Gastrocnemius medialis (tissue), 4 donors: ENCODE measurements at regions not wholly inside any gene's neighbourhood (a gene's known extent, or its start where the extent isn't known, plus 50 kb on each side); places are given as distances from the start of the nearest gene placed in this dataset.

Source experiments
- ATAC-seq, 2 donors: fragments of 150-250 bp; one replicate each; pipeline ENCODE4 v1.9.1; 2016
- DNase-seq, 2 donors: peaks; one replicate each; pipeline ENCODE4 v3.0.0-alpha.2; 2019
- H3K27ac ChIP-seq, 4 donors: fragments of 200-600 bp; sonication (generic); 1 replicate in 1 of 4; 2 replicates in 3 of 4; pipeline ENCODE4 v1.5.1; 2016 to 2018; ENCODE audit warnings: mild to moderate bottlenecking in 2 of 4, moderate library complexity in 1 of 4
- H3K27me3 ChIP-seq, 3 donors: fragments of 200-600 bp; sonication (generic) in 2 of 3; 1 replicate in 1 of 3; 2 replicates in 2 of 3; pipeline versions ENCODE4 v1.5.1 to v1.6.0; 2016 to 2019; ENCODE audit warnings: mild to moderate bottlenecking in 1 of 3, moderate library complexity in 1 of 3
- H3K36me3 ChIP-seq, 2 donors: fragments of 200-600 bp; sonication (generic) in 1 of 2; one replicate each; pipeline ENCODE4 v1.5.1; 2017 to 2018
- H3K4me1 ChIP-seq, 2 donors: fragments of 200-600 bp; sonication (generic) in 1 of 2; one replicate each; pipeline ENCODE4 v1.5.1; 2016 to 2017; ENCODE audit warnings: mild to moderate bottlenecking in 2 of 2
- H3K4me3 ChIP-seq, 4 donors: fragments of 200-600 bp; sonication (generic) in 3 of 4; 1 replicate in 1 of 4; 2 replicates in 3 of 4; pipeline ENCODE4 v1.5.1; 2016 to 2019; ENCODE audit warnings: mild to moderate bottlenecking in 2 of 4
- H3K9me3 ChIP-seq, 3 donors: fragments of 200-600 bp; sonication (generic) in 2 of 3; 1 replicate in 1 of 3; 2 replicates in 2 of 3; pipeline ENCODE4 v1.5.1; 2016 to 2019
- POLR2A ChIP-seq, 2 donors: fragments of 450-650 bp; IDR thresholded peaks; one replicate each; pipeline ENCODE4 v1.6.1; 2017; ENCODE audit warnings: antibody characterized with exemption in 2 of 2, mild to moderate bottlenecking in 2 of 2, moderate library complexity in 2 of 2
- in situ Hi-C, 4 donors: fragments of 200-750 bp; cut with MboI; loops; one replicate each; pipeline versions ENCODE4 v1.15.0 to v1.8.0; 2017; ENCODE audit warnings: low sequenced_read_pairs in 4 of 4
- intact Hi-C: fragments of 100-400 bp; cut with DNase I; formaldehyde crosslinking; loops from one replicate; pipeline ENCODE4 v1.15.1; 2023; ENCODE audit warnings: low total_unique reads
- TF ChIP-seq, protein P1 (sequence below), 5 experiments: fragments of 450-650 bp in 3 of 5; fragments of 200-600 bp in 2 of 5; sonication (generic) in 2 of 5; IDR thresholded peaks in 4 of 5; conservative IDR thresholded peaks in 1 of 5; 1 replicate in 4 of 5; 2 replicates in 1 of 5; pipeline ENCODE4 v1.5.1; 2016 to 2019; ENCODE audit warnings: antibody characterized with exemption in 5 of 5, mild to moderate bottlenecking in 3 of 5, moderate library complexity in 3 of 5

DNA sequence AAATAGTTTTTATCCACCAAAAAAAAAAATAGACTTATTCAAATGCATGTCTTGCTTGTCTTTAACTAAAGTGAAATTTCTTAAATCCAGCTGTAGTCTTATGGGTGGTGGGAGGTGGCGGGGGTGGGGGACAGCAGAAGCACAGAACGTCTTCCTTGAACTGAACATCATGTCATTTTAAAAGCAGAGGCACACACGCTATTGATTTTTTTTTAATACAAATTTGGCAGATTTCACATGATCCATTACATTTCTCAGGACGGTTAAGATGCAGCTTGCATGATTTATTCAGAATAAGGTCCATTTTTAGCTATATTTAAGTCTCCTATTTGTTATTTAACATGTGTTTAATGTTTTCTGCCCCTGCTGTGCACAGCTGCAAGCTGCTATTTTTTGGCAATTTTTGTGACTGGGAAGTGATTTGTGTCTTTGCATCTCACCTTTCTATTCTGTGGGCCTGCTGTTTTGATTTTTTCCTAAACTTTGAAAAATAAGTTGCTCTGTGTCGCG lies 274.0 kb downstream of the TSHZ3 start:
- in situ Hi-C loops (no loop called here), intact Hi-C loops (no loop called here)
- Histone ChIP-seq H3K27ac (no peak overlapping the region), H3K36me3 (no peaks in the 10 kb centered on the region), H3K27me3 (peaks cover 0 to 6% (median 0%) of the 10 kb centered on the region in 3 donors), H3K4me1 (no peaks in the 10 kb centered on the region), H3K9me3 (no peaks in the 10 kb centered on the region), H3K4me3 (no peak overlapping the region)
- DNase-seq (no peak), ATAC-seq (no peak)
- TF ChIP-seq POLR2A (IDR thresholded peaks at IDR 0.05): no peak
- TF ChIP-seq, protein P1, sequence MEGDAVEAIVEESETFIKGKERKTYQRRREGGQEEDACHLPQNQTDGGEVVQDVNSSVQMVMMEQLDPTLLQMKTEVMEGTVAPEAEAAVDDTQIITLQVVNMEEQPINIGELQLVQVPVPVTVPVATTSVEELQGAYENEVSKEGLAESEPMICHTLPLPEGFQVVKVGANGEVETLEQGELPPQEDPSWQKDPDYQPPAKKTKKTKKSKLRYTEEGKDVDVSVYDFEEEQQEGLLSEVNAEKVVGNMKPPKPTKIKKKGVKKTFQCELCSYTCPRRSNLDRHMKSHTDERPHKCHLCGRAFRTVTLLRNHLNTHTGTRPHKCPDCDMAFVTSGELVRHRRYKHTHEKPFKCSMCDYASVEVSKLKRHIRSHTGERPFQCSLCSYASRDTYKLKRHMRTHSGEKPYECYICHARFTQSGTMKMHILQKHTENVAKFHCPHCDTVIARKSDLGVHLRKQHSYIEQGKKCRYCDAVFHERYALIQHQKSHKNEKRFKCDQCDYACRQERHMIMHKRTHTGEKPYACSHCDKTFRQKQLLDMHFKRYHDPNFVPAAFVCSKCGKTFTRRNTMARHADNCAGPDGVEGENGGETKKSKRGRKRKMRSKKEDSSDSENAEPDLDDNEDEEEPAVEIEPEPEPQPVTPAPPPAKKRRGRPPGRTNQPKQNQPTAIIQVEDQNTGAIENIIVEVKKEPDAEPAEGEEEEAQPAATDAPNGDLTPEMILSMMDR (IDR thresholded peaks at IDR 0.05 in 4 of 5, conservative IDR thresholded peaks at IDR 0.05 in 1 of 5): no peak

DNA sequence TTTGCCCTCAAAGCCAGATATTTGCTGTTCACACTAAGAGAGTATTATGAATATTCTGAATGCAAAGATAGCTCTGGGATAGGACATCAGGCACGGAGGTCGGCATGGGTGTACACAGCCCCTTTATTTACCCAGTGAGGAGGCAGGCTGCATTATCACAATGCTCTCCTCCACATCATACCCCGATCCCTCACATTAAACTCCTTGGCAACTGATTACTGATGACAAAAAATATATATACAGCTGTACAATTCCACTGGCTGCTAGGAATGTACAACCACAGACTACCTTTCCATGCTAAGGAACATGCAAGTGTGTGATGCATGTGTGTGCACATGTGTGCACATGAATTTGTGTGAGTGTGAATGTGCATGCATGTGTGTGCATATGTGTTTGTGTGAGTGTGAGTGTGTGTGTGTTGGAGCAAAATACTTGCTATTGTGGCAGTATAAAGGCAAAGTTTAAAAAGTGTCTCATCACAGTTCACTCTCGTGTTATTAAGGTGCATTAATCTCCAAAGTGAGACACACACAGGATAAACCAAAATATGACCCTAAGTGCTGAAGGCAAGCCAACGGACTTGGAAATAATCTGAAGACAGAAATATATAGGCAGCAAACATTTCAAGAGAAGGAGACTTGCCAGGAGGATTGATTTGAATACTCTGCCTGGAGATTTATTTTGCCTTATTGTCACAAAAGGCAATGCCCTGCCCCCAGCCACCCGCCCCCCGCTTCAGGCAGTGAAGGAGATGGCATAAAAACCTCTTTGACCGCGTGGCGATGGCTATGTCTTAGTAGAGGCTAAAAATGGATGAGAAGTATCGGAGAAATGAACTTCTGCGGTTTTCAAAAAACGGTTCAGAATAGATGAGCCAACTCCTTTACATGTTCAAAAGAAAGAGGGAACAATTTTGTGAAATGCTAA lies 274.8 kb downstream of the TSHZ3 start:
- H3K27ac ChIP-seq: no peak overlapping the region
- H3K4me3 ChIP-seq: no peak overlapping the region
- no peak for TF ChIP-seq POLR2A (IDR thresholded peaks at IDR 0.05)
- TF ChIP-seq, protein P1 (IDR thresholded peaks at IDR 0.05 in 4 of 5, conservative IDR thresholded peaks at IDR 0.05 in 1 of 5): no peak
- no peak for DNase-seq
- no peaks in the 10 kb centered on the region for H3K4me1 ChIP-seq
- H3K36me3 ChIP-seq: no peaks in the 10 kb centered on the region
- H3K27me3 ChIP-seq: peaks cover 0 to 6% (median 0%) of the 10 kb centered on the region in 3 donors
- no peaks in the 10 kb centered on the region for H3K9me3 ChIP-seq
- intact Hi-C loops (no loop called here), in situ Hi-C loops (no loop called here)
- ATAC-seq: no peak

DNA sequence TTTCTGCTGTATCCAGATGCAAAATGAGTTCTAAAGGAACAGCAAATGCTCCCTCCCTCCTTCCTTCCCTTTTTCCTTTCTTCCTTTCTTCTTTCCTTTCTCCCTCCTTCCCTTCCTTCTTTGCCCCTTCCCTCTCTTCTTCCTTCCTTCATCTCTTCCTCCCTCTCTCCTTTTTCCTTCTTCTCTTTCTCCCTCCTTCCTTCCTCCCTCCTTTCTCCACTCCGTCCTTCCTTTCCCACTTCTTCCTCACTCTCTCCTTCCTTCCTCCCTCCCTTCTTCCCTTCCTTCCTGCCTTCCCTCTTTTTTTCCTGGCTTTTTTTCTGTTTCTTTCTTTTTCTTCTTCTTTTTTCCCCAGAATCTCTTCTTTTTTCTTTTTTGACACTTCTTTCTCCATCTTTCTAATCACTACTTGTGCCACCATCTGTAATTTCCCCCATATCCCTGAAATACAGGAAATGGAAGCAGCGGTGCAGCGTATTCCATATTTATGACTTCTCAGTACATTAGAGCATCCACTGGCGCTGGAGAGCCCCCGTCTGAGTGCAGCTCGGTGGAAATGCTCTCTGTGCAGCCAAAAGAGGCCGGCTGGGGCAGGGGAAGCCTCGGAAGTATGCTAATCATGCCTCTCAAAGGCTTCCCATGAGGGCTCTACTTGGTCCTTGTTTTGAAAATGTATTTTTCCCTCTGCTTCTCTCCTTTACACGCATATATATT lies 275.6 kb downstream of the TSHZ3 start:
- H3K27ac ChIP-seq: no peak overlapping the region
- no peaks in the 10 kb centered on the region for H3K36me3 ChIP-seq
- intact Hi-C loops: no loop called here
- no peaks in the 10 kb centered on the region for H3K9me3 ChIP-seq
- peaks cover 0 to 6% (median 0%) of the 10 kb centered on the region in 3 donors for H3K27me3 ChIP-seq
- DNase-seq (no peak), ATAC-seq (no peak)
- in situ Hi-C loops: no loop called here
- TF ChIP-seq, protein P1 (IDR thresholded peaks at IDR 0.05 in 4 of 5, conservative IDR thresholded peaks at IDR 0.05 in 1 of 5): no peak
- no peak overlapping the region for H3K4me3 ChIP-seq
- H3K4me1 ChIP-seq: no peaks in the 10 kb centered on the region

DNA sequence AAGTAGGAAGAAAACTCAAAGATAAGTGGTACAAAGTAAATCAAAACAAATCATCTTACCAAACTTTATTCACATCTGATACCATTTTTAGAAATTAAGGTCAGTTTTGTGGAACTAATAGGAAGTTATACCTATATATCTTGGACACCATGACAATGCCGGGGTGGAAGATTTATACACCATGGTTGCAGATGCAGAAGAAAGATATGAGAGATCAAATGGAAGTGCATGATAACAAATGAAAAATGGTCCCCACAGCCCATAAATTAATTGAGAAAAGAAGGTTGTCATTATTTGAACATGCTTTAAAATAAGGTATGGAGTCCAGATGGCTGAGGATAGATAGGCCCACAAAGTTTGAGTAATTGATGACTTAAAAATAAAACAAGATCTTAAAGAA lies 276.8 kb downstream of the TSHZ3 start:
- Histone ChIP-seq H3K9me3 (no peaks in the 10 kb centered on the region), H3K4me3 (no peak overlapping the region), H3K27ac (no peak overlapping the region), H3K36me3 (no peaks in the 10 kb centered on the region), H3K4me1 (no peaks in the 10 kb centered on the region), H3K27me3 (peaks cover 0 to 6% (median 0%) of the 10 kb centered on the region in 3 donors)
- ATAC-seq (no peak), DNase-seq (no peak)
- intact Hi-C loops (no loop called here), in situ Hi-C loops (no loop called here)
- TF ChIP-seq, protein P1 (IDR thresholded peaks at IDR 0.05 in 4 of 5, conservative IDR thresholded peaks at IDR 0.05 in 1 of 5): no peak
- no peak for TF ChIP-seq POLR2A (IDR thresholded peaks at IDR 0.05)
